OCI-LY7 (cell line): ENCODE measurements at regions not wholly inside any gene's neighbourhood (a gene's known extent, or its start where the extent isn't known, plus 50 kb on each side); places are given as distances from the start of the nearest gene placed in this dataset.

Source experiments
- EZH2phosphoT487 ChIP-seq: fragments of 200-600 bp; sonication (generic); IDR thresholded peaks from 2 replicates; pipeline ENCODE4 v1.6.1; 2018; ENCODE audit warnings: low read depth, borderline replicate concordance, mild to moderate bottlenecking, mixed run types, antibody characterized with exemption, low read length, moderate library complexity, mixed read lengths
- TF ChIP-seq, protein P1 (sequence below): fragments of 200-600 bp; sonication (generic); conservative IDR thresholded peaks from 2 replicates; pipeline ENCODE4 v1.5.1; 2014; ENCODE audit warnings: mild to moderate bottlenecking, antibody characterized with exemption, low read length, moderate library complexity, mixed read lengths

DNA sequence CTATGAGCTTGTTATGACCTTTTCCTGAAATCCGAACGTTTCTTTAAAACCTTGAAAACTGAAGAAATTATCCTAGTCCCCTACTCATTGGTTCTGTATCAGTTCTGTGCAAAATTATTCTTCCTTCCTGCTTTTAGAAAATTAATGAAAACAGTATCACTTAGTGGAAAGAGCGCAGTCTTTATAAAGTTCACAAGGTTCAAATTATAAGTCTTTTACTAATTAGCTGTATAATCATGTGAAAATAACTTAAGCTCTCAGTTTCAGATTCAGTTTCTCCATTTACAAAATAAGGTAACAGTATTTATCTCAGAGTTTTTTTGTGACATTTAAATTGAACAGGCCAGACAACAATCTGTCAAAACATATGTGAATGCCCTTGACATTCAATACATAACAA is 306.1 kb downstream of the ADAMTS20 start:
- TF ChIP-seq, protein P1, sequence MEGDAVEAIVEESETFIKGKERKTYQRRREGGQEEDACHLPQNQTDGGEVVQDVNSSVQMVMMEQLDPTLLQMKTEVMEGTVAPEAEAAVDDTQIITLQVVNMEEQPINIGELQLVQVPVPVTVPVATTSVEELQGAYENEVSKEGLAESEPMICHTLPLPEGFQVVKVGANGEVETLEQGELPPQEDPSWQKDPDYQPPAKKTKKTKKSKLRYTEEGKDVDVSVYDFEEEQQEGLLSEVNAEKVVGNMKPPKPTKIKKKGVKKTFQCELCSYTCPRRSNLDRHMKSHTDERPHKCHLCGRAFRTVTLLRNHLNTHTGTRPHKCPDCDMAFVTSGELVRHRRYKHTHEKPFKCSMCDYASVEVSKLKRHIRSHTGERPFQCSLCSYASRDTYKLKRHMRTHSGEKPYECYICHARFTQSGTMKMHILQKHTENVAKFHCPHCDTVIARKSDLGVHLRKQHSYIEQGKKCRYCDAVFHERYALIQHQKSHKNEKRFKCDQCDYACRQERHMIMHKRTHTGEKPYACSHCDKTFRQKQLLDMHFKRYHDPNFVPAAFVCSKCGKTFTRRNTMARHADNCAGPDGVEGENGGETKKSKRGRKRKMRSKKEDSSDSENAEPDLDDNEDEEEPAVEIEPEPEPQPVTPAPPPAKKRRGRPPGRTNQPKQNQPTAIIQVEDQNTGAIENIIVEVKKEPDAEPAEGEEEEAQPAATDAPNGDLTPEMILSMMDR: no peak
- TF ChIP-seq EZH2phosphoT487: no peak
